ENCODE measurements at regions not wholly inside any gene's neighbourhood (a gene's known extent, or its start where the extent isn't known, plus 50 kb on each side); places are given as distances from the start of the nearest gene placed in this dataset.

GRCh38 chr10:121245754-121246153 lies 352.5 kb downstream of the FGFR2 start:
- intact Hi-C loops (cut with DNase I), result no loop called here
- FAIRE-seq, result no peak
- no peaks in the 10 kb centered on the region for H3K4me1 ChIP-seq (ENCODE audit: control insufficient read depth in 2 of 3, insufficient read depth in 2 of 3, low read depth in 1 of 3, low read length in 3 of 3)
- no peaks in the 10 kb centered on the region for H3K9me3 ChIP-seq (ENCODE audit: control insufficient read depth in 2 of 3, insufficient read depth in 1 of 3, low read length in 3 of 3)
- no peak overlapping the region for H3K4me3 ChIP-seq (ENCODE audit: low read length in 3 of 3)
- DNase-seq, result no peak
- TF ChIP-seq CTCF (IDR thresholded peaks at IDR 0.05; ENCODE audit: borderline replicate concordance, extremely low read depth, insufficient read depth), result no peak
- no peaks in the 10 kb centered on the region for H3K27me3 ChIP-seq (ENCODE audit: control insufficient read depth, insufficient read depth, low read length)
- H3K9ac ChIP-seq (ENCODE audit: low read length in 3 of 3), result no peak overlapping the region
- no peak overlapping the region for H3K27ac ChIP-seq (ENCODE audit: low read depth in 2 of 2, low read length in 2 of 2)
- no peaks in the 10 kb centered on the region for H3K36me3 ChIP-seq (ENCODE audit: control insufficient read depth in 2 of 3, insufficient read depth in 3 of 3, low read length in 3 of 3)

- TF ChIP-seq CTCF (IDR thresholded peaks at IDR 0.05; ENCODE audit: borderline replicate concordance, extremely low read depth, insufficient read depth), result no peak
- intact Hi-C loops (cut with DNase I), result no loop called here
- FAIRE-seq, result no peak
Measured at GRCh38 chr10:121248266-121248665, 350.0 kb downstream of the FGFR2 start.

GRCh38 chr10:121250995-121251764 lies 347.1 kb downstream of the FGFR2 start:
- intact Hi-C loops (cut with DNase I), result no loop called here
- no peak overlapping the region for H3K27ac ChIP-seq (ENCODE audit: low read depth in 2 of 2, low read length in 2 of 2)
- no peaks in the 10 kb centered on the region for H3K36me3 ChIP-seq (ENCODE audit: control insufficient read depth in 2 of 3, insufficient read depth in 3 of 3, low read length in 3 of 3)
- no peaks in the 10 kb centered on the region for H3K27me3 ChIP-seq (ENCODE audit: control insufficient read depth, insufficient read depth, low read length)
- H3K4me3 ChIP-seq (ENCODE audit: low read length in 3 of 3), result no peak overlapping the region
- no peak overlapping the region for H3K9ac ChIP-seq (ENCODE audit: low read length in 3 of 3)
- no peak for TF ChIP-seq CTCF (IDR thresholded peaks at IDR 0.05; ENCODE audit: borderline replicate concordance, extremely low read depth, insufficient read depth)
- DNase-seq, result no peak
- no peaks in the 10 kb centered on the region for H3K4me1 ChIP-seq (ENCODE audit: control insufficient read depth in 2 of 3, insufficient read depth in 2 of 3, low read depth in 1 of 3, low read length in 3 of 3)
- no peak for FAIRE-seq
- H3K9me3 ChIP-seq (ENCODE audit: control insufficient read depth in 2 of 3, insufficient read depth in 1 of 3, low read length in 3 of 3), result no peaks in the 10 kb centered on the region

More at GRCh38 chr10:121248266-121248665, 350.0 kb downstream of the FGFR2 start:
- Histone ChIP-seq H3K9me3 (ENCODE audit: control insufficient read depth in 2 of 3, insufficient read depth in 1 of 3, low read length in 3 of 3) (no peaks in the 10 kb centered on the region), H3K4me1 (ENCODE audit: control insufficient read depth in 2 of 3, insufficient read depth in 2 of 3, low read depth in 1 of 3, low read length in 3 of 3) (no peaks in the 10 kb centered on the region), H3K9ac (ENCODE audit: low read length in 3 of 3) (no peak overlapping the region), H3K4me3 (ENCODE audit: low read length in 3 of 3) (no peak overlapping the region), H3K36me3 (ENCODE audit: control insufficient read depth in 2 of 3, insufficient read depth in 3 of 3, low read length in 3 of 3) (no peaks in the 10 kb centered on the region), H3K27me3 (ENCODE audit: control insufficient read depth, insufficient read depth, low read length) (no peaks in the 10 kb centered on the region), H3K27ac (ENCODE audit: low read depth in 2 of 2, low read length in 2 of 2) (no peak overlapping the region)
- no peak for DNase-seq

All from kidney (tissue), 13 donors.